Neural progenitor cell (in vitro differentiated cells): ENCODE measurements at regions not wholly inside any gene's neighbourhood (a gene's known extent, or its start where the extent isn't known, plus 50 kb on each side); places are given as distances from the start of the nearest gene placed in this dataset.

Experiments used
- CTCF ChIP-seq: fragments of 200-600 bp; sonication (generic); IDR thresholded peaks from 2 replicates; pipeline ENCODE4 v1.5.1; 2017; ENCODE audit warnings: antibody characterized with exemption, mild to moderate bottlenecking
- EZH2phosphoT487 ChIP-seq: fragments of 200-600 bp; sonication (generic); IDR thresholded peaks from 2 replicates; pipeline ENCODE4 v1.6.1; 2017; ENCODE audit warnings: antibody characterized with exemption

- no peak for TF ChIP-seq CTCF
- no peak for TF ChIP-seq EZH2phosphoT487
Observed at GRCh38 chr15:92565351-92566125, 90.0 kb downstream of the FAM174B start.
